ENCODE measurements at regions not wholly inside any gene's neighbourhood (a gene's known extent, or its start where the extent isn't known, plus 50 kb on each side); places are given as distances from the start of the nearest gene placed in this dataset.
"Not testable (repeated sequence)": the region's sequence is repeated elsewhere in the genome, so short reads cannot be mapped to it uniquely, and the experiment has no call there.

DNA sequence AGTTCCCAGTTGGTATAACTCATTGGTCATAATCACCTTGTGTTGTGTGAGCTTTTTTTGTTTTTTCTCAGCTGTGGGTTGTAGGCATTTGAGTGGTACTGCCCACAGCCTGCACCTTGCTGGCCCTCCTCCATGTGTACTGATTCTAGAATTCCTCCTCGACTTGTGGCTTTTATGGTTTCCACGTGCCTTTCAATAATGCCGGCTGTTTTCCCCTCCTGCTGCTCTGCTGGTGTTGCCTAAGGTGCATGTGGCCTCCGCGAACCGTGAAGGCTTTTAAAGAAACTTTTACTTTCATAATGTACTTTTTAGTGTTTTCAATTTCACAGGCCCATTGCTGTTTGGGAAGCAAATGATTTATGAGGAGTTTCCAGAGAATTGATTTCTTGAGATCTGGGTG lies 518.0 kb downstream of the REEP3 start:
- TF ChIP-seq CTCF (IDR thresholded peaks at IDR 0.05; ENCODE audit: borderline replicate concordance, control extremely low read depth, extremely low read depth, insufficient read depth, missing control alignments): no peak
- no peak for DNase-seq (ENCODE audit: low spot score)
- in situ Hi-C loops (cut with MboI; ENCODE audit: low sequenced_read_pairs, unreplicated experiment): no loop called here

DNA sequence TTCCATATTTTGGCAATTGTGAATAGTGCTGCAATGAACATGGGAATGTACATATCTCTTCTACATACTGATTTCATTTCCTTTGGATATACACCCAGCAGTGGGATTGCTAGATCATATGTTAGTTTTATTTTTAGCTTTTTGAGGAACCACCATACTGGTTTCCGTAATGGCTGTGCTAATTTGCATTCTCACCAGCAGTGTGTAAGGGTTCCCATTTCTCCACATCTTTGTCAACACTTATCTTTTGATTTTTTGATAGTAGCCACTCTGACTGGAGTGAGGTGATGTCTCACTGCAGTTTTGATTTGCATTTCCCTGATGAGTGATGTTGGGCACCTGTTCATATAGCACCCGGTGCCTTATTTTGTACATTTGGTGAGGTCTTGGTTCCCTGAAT lies 519.6 kb downstream of the REEP3 start:
- TF ChIP-seq CTCF (IDR thresholded peaks at IDR 0.05; ENCODE audit: borderline replicate concordance, control extremely low read depth, extremely low read depth, insufficient read depth, missing control alignments): no peak
- in situ Hi-C loops (cut with MboI; ENCODE audit: low sequenced_read_pairs, unreplicated experiment): no loop called here
- DNase-seq (ENCODE audit: low spot score): no peak

GRCh38 chr10:64041185-64041988 lies 520.2 kb downstream of the REEP3 start:
- peak; percentile 81 for DNase-seq (ENCODE audit: low spot score)
- in situ Hi-C loops (cut with MboI; ENCODE audit: low sequenced_read_pairs, unreplicated experiment): no loop called here
- TF ChIP-seq CTCF (IDR thresholded peaks at IDR 0.05; ENCODE audit: borderline replicate concordance, control extremely low read depth, extremely low read depth, insufficient read depth, missing control alignments): peak; percentile 100

GRCh38 chr10:64041989-64042490 lies 520.8 kb downstream of the REEP3 start:
- TF ChIP-seq CTCF (IDR thresholded peaks at IDR 0.05; ENCODE audit: borderline replicate concordance, control extremely low read depth, extremely low read depth, insufficient read depth, missing control alignments): no peak
- in situ Hi-C loops (cut with MboI; ENCODE audit: low sequenced_read_pairs, unreplicated experiment): no loop called here

DNA sequence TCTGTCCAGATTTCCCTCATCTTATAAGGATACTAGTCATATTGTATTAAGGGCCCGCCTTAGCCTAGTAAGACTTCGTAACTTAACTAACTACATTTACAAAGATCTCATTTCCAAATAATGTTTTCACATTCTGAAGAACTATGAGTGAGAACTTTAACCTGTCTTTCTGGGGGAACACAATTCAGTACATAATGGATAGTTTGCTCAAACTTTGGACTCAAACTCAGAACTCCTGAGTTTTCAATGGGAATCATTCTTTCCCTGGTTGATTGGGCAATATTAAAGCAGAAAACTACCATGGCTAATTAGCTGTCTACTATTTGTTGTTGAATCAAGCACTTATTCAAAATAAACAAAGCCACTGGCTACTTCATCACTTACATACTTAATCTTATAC lies 522.9 kb downstream of the REEP3 start:
- in situ Hi-C loops (cut with MboI; ENCODE audit: low sequenced_read_pairs, unreplicated experiment): no loop called here
- no peak for TF ChIP-seq CTCF (IDR thresholded peaks at IDR 0.05; ENCODE audit: borderline replicate concordance, control extremely low read depth, extremely low read depth, insufficient read depth, missing control alignments)
- no peak for DNase-seq (ENCODE audit: low spot score)

More at GRCh38 chr10:64041989-64042490, 520.8 kb downstream of the REEP3 start:
- no peak for DNase-seq (ENCODE audit: low spot score)

DNA sequence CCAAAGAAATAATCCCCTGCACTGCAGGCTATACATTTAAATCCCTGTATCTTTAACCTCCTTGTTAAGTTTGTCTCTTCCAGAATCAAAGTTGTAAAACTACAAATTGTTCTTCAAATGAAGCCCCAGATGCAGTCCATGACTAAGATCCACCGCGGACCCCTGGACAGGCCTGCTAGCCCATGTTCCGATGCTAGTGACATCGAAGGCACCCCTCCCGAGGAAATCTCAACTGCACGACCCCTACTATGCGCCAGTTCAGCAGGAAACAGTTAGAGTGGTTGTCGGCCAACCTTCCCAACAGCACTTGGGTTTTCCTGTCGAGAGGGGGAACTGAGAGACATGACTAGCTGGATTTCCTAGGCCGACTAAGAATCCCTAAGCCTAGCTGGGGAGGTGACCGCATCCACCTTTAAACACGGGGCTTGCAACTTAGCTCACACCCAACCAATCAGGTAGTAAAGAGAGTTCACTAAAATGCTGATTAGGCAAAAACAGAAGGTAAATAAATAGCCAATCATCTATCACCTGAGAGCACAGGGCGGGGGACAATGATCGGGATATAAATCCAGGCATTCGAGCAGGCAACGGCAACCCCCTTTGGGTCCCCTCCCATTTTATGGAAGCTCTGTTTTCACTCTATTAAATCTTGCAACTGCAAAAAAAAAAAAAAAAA lies 523.9 kb downstream of the REEP3 start:
- DNase-seq (ENCODE audit: low spot score); in situ Hi-C loops (cut with MboI; ENCODE audit: low sequenced_read_pairs, unreplicated experiment): not testable (repeated sequence)

DNA sequence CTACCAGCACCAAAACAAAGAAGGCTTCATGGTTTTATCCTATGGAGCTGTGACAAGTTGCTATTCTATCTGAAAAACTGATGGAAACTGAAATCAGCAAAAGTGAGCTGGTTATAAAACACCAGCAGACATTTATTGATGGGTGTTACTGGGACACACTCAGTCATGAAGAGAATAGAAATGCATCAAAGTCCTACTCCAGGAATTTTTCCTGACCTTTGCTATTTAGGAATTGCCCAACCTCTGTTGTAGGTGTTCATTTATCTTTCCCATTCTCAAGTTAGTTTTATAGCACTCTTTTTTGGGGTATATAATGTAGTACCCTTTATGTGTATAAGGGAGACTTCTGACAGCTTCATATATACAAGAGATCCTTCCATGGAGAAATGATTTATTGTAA lies 533.2 kb downstream of the REEP3 start:
- in situ Hi-C loops (cut with MboI; ENCODE audit: low sequenced_read_pairs, unreplicated experiment): no loop called here
- no peak for DNase-seq (ENCODE audit: low spot score)
- no peak for TF ChIP-seq CTCF (IDR thresholded peaks at IDR 0.05; ENCODE audit: borderline replicate concordance, control extremely low read depth, extremely low read depth, insufficient read depth, missing control alignments)

All from GM13976 (cell line).